Esophagus squamous epithelium (tissue), 4 donors: ENCODE measurements at regions not wholly inside any gene's neighbourhood (a gene's known extent, or its start where the extent isn't known, plus 50 kb on each side); places are given as distances from the start of the nearest gene placed in this dataset.

Experiments used
- POLR2A ChIP-seq, 4 donors: fragments of 450-650 bp; IDR thresholded peaks; one replicate each; pipeline ENCODE4 v1.6.1; 2017; ENCODE audit warnings: antibody characterized with exemption in 4 of 4, mild to moderate bottlenecking in 4 of 4, moderate library complexity in 3 of 4
- TF ChIP-seq, protein P1 (sequence below), 6 experiments: fragments of 450-650 bp in 4 of 6; fragments of 200-600 bp in 2 of 6; sonication (generic) in 2 of 6; IDR thresholded peaks; one replicate each; pipeline ENCODE4 v1.5.1; 2016 to 2019; ENCODE audit warnings: antibody characterized with exemption in 6 of 6, mild to moderate bottlenecking in 4 of 6, moderate library complexity in 4 of 6

DNA sequence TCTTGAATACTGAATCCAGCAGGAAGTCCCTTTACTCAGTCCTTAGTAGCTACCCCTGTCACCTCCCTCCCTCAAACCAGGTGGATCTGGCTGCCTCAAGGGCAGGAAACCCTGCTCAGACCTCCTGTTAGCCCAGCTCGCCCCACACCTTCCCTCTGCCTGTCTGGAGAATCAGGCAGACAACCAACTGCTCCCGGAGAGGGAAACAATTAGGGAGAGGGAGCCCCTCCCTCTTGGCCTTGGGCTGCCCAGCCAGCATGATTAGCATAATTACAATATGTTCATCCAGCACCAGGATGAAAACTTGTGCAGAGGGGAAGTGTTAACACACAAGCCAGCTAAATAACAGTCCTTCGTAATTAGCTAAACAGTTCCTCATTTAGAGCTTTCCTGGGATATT, 185.5 kb downstream of the C1D start:
- TF ChIP-seq, protein P1, sequence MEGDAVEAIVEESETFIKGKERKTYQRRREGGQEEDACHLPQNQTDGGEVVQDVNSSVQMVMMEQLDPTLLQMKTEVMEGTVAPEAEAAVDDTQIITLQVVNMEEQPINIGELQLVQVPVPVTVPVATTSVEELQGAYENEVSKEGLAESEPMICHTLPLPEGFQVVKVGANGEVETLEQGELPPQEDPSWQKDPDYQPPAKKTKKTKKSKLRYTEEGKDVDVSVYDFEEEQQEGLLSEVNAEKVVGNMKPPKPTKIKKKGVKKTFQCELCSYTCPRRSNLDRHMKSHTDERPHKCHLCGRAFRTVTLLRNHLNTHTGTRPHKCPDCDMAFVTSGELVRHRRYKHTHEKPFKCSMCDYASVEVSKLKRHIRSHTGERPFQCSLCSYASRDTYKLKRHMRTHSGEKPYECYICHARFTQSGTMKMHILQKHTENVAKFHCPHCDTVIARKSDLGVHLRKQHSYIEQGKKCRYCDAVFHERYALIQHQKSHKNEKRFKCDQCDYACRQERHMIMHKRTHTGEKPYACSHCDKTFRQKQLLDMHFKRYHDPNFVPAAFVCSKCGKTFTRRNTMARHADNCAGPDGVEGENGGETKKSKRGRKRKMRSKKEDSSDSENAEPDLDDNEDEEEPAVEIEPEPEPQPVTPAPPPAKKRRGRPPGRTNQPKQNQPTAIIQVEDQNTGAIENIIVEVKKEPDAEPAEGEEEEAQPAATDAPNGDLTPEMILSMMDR (IDR thresholded peaks at IDR 0.05): no peak
- TF ChIP-seq POLR2A (IDR thresholded peaks at IDR 0.05): no peak
